Thymus (tissue), 11 donors: ENCODE measurements at regions not wholly inside any gene's neighbourhood (a gene's known extent, or its start where the extent isn't known, plus 50 kb on each side); places are given as distances from the start of the nearest gene placed in this dataset.

Source experiments
- DNase-seq, 9 donors: peaks; one replicate each; pipeline ENCODE4 v3.0.0-alpha.2; 2013; ENCODE audit warnings: low spot score in 9 of 9, low read depth in 6 of 9, missing footprints in 1 of 9
- H3K27ac ChIP-seq, 2 donors: one replicate each; pipeline ENCODE4 v1.5.1; 2013; ENCODE audit warnings: control low read depth in 1 of 2, low read depth in 1 of 2, low read length in 1 of 2, mild to moderate bottlenecking in 1 of 2, moderate library complexity in 1 of 2
- H3K27me3 ChIP-seq, 2 donors: one replicate each; pipeline ENCODE4 v1.5.1; 2013; ENCODE audit warnings: low read length in 1 of 2; ENCODE audit not compliant: control insufficient read depth in 2 of 2, insufficient read depth in 1 of 2
- H3K36me3 ChIP-seq, 2 donors: one replicate each; pipeline ENCODE4 v1.5.1; 2013; ENCODE audit warnings: low read length in 1 of 2, mild to moderate bottlenecking in 1 of 2, moderate library complexity in 1 of 2; ENCODE audit not compliant: control insufficient read depth in 2 of 2, insufficient read depth in 2 of 2
- H3K4me1 ChIP-seq, 2 donors: one replicate each; pipeline ENCODE4 v1.5.1; 2013; ENCODE audit warnings: low read length in 2 of 2; ENCODE audit not compliant: control insufficient read depth in 2 of 2, insufficient read depth in 2 of 2
- H3K4me3 ChIP-seq, 2 donors: one replicate each; pipeline ENCODE4 v1.5.1; 2013; ENCODE audit warnings: low read length in 2 of 2, control low read depth in 1 of 2, mild to moderate bottlenecking in 1 of 2
- H3K9me3 ChIP-seq, 2 donors: one replicate each; pipeline ENCODE4 v1.5.1; 2013; ENCODE audit warnings: low read length in 1 of 2, mild to moderate bottlenecking in 1 of 2; ENCODE audit not compliant: control insufficient read depth in 2 of 2, insufficient read depth in 1 of 2
- WGBS: extraction: QIAGEN DNeasy Blood & Tissue Kit; methylation state at CpG from one replicate; pipeline ENCODE4 v1.1.7; 2013; 5-methylcytosine and 5-hydroxymethylcytosine counted together
- donor health status: healthy.

DNA sequence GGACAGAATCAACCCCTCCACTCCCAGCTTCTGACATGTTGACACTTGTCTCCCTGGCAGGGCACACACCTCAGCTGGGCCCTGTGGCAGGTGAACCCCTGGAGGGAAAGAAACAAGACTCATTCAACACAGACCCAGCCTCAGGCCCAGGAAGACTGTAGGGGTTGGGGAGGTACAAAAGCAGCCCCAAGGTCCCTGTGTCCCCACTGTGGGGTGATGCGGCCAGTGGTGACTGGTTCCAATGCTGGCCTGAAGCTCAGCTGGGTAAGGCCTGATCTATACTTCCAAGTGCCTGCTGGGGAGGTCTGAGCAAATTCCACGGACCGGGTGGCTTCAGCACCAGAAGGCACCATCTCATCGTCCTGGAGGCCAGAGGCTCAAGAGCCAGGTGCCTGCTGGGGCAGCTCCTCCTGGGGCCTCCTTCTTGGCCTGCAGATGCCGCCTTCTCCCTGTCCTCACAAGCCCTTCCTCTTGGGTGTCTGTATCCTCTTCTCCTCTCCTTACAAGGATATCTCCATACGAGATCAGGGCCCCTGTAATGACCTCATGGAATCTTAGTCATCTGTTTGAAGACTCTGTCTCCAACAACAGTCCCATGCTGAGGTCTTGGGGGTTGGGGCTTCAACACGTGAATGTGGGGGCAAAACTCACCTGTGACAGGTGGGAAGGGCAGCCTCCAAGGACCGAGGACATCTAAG, 1492.1 kb downstream of the BRD1 start:
- DNase-seq = no peak

DNA sequence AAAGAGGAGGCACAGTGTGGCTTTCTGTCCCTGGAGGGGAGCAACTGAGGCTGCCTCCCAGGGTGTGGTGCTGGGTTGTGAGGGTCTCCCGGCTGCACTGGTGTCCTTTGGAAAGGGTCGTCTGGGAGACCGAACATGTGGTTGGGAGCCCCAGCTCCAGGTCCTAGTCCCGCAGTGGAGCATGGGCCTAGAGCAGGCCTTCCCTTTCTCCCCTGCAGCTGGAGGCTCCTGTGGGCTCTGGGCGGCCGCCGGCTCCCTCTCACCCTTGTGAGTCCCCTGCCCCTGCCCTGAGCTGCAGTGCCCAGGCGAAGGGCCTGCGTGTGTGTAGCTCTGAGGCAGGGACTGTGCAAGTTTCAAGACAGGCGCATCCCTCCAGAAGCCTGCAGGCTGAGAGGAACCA, 1492.7 kb downstream of the BRD1 start:
- no peak for DNase-seq
- Histone ChIP-seq H3K4me1 (peaks cover 0 to 7% of the 10 kb centered on the region in 2 donors), H3K9me3 (no peaks in the 10 kb centered on the region), H3K27ac (no peak overlapping the region), H3K27me3 (peaks cover 0 to 14% of the 10 kb centered on the region in 2 donors), H3K4me3 (no peak overlapping the region), H3K36me3 (no peaks in the 10 kb centered on the region)
- 87% methylated on average over 10 of the region's 10 CpGs for WGBS

More for the DNA sequence above, 1492.1 kb downstream of the BRD1 start:
- no peak overlapping the region for H3K27ac ChIP-seq
- peaks cover 0 to 7% of the 10 kb centered on the region in 2 donors for H3K4me1 ChIP-seq
- WGBS = 83% methylated on average over 8 of the region's 8 CpGs
- H3K9me3 ChIP-seq = no peaks in the 10 kb centered on the region
- peaks cover 3 to 20% of the 10 kb centered on the region in 2 donors for H3K27me3 ChIP-seq
- no peak overlapping the region for H3K4me3 ChIP-seq
- no peaks in the 10 kb centered on the region for H3K36me3 ChIP-seq

DNA sequence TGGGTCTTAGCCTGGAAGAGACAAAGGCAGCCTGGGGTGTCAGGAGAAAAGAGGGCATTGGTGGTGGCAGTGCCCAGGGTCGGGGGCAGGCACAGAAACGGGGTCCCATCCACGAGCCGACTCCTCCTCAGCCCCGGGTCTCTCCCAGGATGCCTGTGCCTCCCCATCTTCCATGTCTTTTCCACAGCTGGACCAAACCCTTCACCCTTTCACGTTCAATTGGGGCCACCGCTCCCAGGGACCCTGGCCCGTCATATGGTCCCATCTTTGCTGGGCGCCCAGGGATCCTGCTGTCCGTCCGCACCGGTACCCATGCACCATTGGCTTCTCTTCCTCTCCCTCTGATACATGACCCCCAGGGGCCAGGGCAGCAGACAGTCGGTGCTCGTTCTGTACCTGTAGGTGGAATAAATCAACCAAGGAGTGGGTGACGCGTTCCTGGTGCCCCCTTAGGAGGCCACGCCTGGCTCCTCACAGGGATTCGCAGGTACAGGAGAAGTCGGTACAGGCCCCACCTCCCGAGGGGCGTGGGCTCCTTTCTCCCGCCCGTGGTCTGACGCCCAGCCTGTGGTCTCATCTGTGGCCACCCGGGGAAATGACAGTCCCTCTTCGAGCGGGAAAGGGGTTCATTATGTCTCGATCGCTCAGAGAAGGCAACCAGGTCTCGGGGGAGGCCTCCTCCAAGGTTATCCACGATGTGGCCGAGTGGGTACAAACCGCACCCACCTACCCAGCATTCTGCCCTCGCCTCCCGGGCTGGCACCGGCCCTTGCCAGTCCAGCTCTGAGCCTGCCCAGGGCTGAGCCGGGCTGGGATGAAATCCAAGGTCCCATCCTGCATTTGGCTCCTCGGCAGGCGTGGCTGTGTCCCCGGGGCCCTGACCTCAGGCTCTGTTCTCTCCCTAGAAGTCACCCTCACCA, 1493.6 kb downstream of the BRD1 start:
- no peaks in the 10 kb centered on the region for H3K36me3 ChIP-seq
- no peak overlapping the region for H3K4me3 ChIP-seq
- no peak for DNase-seq
- H3K9me3 ChIP-seq = peaks cover 1 to 4% of the 10 kb centered on the region in 2 donors
- WGBS = 94% methylated on average over 40 of the region's 40 CpGs
- peaks cover 0 to 6% of the 10 kb centered on the region in 2 donors for H3K27me3 ChIP-seq
- H3K27ac ChIP-seq = no peak overlapping the region
- no peaks in the 10 kb centered on the region for H3K4me1 ChIP-seq

DNA sequence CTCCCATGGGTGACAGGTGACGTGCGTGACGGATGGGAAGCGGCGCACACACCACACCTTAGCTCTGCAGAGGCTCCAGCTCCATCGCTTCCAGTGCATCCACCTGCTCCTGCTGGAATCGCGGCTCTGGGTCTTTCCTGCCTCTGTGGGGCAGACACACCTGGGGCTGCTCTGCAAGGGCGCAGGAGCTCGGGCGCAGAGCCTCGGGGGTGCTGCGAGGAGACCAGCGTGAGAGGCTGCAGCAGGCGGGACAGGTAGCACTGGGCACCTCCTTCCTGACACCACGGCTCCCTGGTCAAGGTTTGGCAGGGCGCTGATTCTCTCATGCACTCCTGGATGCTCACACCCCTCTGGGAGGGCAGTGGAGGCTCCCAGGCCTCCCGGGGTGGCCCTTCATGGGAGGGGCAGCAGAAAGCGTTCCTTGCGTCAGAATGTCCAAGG, 1494.3 kb downstream of the BRD1 start:
- Histone ChIP-seq H3K4me3 (no peak overlapping the region), H3K4me1 (no peaks in the 10 kb centered on the region), H3K27ac (no peak overlapping the region), H3K27me3 (peaks cover 0 to 1% of the 10 kb centered on the region in 2 donors), H3K9me3 (peaks cover 1 to 4% of the 10 kb centered on the region in 2 donors), H3K36me3 (no peaks in the 10 kb centered on the region)
- 89% methylated on average over 20 of the region's 20 CpGs for WGBS
- no peak for DNase-seq

DNA sequence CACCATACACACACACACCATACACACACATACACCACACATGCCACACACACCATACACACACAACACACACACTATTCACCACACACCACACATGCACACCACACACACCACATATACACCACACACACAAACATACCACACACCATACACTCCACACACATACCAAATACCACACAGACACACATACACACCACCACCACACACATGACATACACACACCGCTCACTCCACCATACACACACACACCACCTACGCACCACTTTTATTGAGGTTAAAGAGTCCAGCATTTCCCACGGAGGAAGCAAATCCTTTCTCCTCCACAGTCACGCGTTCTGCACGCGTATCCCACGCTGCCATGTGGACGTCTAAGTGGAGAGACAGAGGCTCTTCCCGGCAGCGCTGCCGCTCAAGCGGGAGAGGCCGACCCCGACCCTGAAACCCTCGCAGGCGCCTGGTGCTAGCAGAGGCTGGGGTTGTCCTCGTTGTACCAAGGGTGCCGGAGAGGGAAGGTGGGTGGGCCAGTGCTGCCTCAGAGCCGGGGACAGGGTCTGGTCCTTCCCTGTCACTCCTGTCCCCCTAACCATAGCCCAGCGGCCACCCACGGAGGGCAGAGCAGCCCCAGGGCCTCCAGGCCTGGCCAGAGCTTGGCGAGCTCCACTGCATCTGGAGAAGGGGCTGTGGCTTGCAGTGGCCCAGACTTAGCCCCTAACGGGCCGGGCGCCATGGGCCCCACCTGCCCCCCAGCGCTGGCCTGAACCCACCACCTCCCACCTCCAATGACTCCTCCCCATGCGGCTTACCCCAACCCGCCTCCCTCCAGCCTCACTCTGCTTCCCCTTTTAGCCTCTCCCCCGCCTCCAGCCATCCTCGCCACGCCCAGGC, 1495.0 kb downstream of the BRD1 start:
- no peak for DNase-seq
- 90% methylated on average over 32 of the region's 32 CpGs for whole genome bisulfite sequencing
- no peak overlapping the region for H3K4me3 ChIP-seq

GRCh38 chr22:48331691-48332220, 1495.9 kb downstream of the BRD1 start:
- Histone ChIP-seq H3K9me3 (peaks cover 4 to 9% of the 10 kb centered on the region in 2 donors), H3K36me3 (no peaks in the 10 kb centered on the region), H3K27me3 (no peaks in the 10 kb centered on the region), H3K4me1 (no peaks in the 10 kb centered on the region), H3K4me3 (no peak overlapping the region), H3K27ac (no peak overlapping the region)
- DNase-seq = no peak
- WGBS = 80% methylated on average over 12 of the region's 12 CpGs

More for the DNA sequence above, 1495.0 kb downstream of the BRD1 start:
- H3K36me3 ChIP-seq = no peaks in the 10 kb centered on the region
- H3K4me1 ChIP-seq = no peaks in the 10 kb centered on the region
- H3K9me3 ChIP-seq = peaks cover 4 to 9% of the 10 kb centered on the region in 2 donors
- H3K27ac ChIP-seq = no peak overlapping the region
- no peaks in the 10 kb centered on the region for H3K27me3 ChIP-seq

DNA sequence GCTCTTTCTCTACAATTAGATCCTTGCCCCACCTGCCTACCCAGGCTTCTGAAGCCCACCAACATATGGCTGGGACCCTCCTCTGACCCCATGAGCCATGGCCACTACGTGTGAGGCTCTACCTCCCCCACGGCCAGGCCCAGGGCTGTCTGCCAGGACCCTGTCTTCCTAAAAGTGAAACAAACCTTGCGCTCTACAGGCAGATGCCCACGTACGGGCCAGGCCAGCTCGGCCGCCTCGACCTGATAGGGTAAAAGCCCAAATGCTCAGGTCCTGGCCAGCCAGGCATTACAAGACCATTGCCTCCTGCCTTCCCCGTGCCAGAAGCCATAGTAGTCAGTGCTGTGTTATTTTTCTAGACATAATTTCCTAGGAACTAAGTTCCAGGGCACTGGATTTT, 1496.4 kb downstream of the BRD1 start:
- Histone ChIP-seq H3K36me3 (no peaks in the 10 kb centered on the region), H3K9me3 (peaks cover 4 to 9% of the 10 kb centered on the region in 2 donors), H3K4me3 (no peak overlapping the region), H3K27ac (no peak overlapping the region), H3K27me3 (no peaks in the 10 kb centered on the region), H3K4me1 (no peaks in the 10 kb centered on the region)
- 92% methylated on average over 9 of the region's 9 CpGs for WGBS
- DNase-seq = no peak

- Histone ChIP-seq H3K27me3 (no peaks in the 10 kb centered on the region), H3K9me3 (peaks cover 7 to 14% of the 10 kb centered on the region in 2 donors), H3K4me1 (no peaks in the 10 kb centered on the region), H3K4me3 (no peak overlapping the region), H3K36me3 (no peaks in the 10 kb centered on the region), H3K27ac (no peak overlapping the region)
- WGBS = 90% methylated on average over 11 of the region's 11 CpGs
- DNase-seq = no peak
Measured at GRCh38 chr22:48327721-48328120, 1500.0 kb downstream of the BRD1 start.
